Activated T-cell treated with anti-CD3 and anti-CD28 coated beads, Interleukin-2, amount 50 U/mL, for 4 hours (primary cell): ENCODE measurements at regions not wholly inside any gene's neighbourhood (a gene's known extent, or its start where the extent isn't known, plus 50 kb on each side); places are given as distances from the start of the nearest gene placed in this dataset.
"Not testable (repeated sequence)": the region's sequence is repeated elsewhere in the genome, so short reads cannot be mapped to it uniquely, and the experiment has no call there.

ENCODE experiments used
- ATAC-seq, 2 donors: fragments of 200-7000 bp; cut with Tn5 transposase; one replicate each; pipeline ENCODE4 v1.10.0; 2021
- DNase-seq: peaks from one replicate; pipeline ENCODE4 v3.0.0-alpha.2; 2020
- H3K27me3 Mint-ChIP-seq: one replicate; pipeline ENCODE4 v1.8.0; 2021; ENCODE audit warnings: low read depth, mixed read lengths
- H3K36me3 Mint-ChIP-seq: one replicate; pipeline ENCODE4 v1.8.0; 2022; ENCODE audit warnings: mixed read lengths; ENCODE audit not compliant: insufficient read depth
- H3K4me1 Mint-ChIP-seq: one replicate; pipeline ENCODE4 v1.8.0; 2021; ENCODE audit warnings: low read depth, mixed read lengths
- H3K4me3 Mint-ChIP-seq: one replicate; pipeline ENCODE4 v1.8.0; 2021; ENCODE audit warnings: mild to moderate bottlenecking, moderate library complexity, mixed read lengths
- H3K9me3 Mint-ChIP-seq: one replicate; pipeline ENCODE4 v1.8.0; 2021; ENCODE audit warnings: mixed read lengths

DNA sequence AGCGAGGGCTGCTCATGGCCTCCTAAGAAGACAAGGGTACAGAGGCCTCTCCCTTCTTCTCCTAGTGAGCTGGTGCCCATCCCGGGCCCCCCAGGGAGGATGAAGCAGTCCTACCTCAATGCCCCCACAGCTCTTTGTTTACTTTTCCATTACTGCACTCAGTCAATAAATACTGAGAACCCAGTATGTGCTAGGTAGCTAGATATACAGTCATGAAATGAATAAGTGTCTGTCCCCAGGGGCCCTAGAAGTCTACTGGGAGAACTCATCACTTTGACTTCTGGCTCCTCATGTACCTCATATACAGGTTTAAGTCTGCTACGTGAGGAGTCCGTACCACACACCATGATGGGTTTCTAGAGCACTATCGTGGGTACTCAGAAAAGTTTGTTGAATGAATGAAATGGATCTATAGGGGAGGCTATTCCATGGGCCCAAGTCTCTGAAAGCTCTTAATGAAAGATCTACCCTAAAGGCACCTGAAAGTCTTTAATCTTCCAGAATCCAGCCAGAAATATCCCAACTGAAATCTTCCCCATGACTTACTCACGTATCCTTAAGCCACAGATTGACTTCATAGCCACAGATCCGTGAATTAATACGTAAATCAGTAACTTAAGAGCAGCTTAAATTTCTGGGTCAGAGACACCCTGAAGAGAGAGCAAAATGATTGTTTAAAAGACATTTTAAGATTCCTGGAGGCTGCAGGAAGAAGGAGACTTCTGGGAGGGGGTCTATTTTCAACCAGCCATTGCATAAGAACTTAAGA lies 51.6 kb upstream of the POMP start:
- H3K4me3 Mint-ChIP-seq: no peak overlapping the region
- H3K36me3 Mint-ChIP-seq: no peaks in the 10 kb centered on the region
- peaks cover 21% of the 10 kb centered on the region for H3K4me1 Mint-ChIP-seq
- no peaks in the 10 kb centered on the region for H3K9me3 Mint-ChIP-seq
- ATAC-seq (no peak), DNase-seq (no peak)
- H3K27me3 Mint-ChIP-seq: peaks cover 2% of the 10 kb centered on the region

DNA sequence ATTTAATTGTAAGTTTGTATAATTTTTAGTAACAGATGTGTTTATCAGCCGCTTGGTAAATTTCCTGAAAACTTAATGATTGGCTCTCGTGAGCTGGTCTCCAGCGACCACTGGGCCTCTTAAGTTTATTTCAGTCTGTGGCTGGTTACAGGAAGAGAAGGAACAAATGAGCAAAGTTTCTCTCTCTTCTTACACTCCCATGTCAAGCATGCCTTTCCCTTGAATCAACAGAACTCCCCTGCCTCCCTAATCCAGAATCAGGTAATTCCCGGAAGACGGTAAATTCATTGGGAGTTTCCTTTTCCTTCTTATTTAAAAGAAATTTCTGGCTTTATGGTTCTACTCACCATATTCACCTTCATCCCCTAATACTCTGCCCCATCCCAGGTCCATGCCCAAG lies 52.5 kb upstream of the POMP start:
- no peak overlapping the region for H3K4me3 Mint-ChIP-seq
- peaks cover 2% of the 10 kb centered on the region for H3K27me3 Mint-ChIP-seq

DNA sequence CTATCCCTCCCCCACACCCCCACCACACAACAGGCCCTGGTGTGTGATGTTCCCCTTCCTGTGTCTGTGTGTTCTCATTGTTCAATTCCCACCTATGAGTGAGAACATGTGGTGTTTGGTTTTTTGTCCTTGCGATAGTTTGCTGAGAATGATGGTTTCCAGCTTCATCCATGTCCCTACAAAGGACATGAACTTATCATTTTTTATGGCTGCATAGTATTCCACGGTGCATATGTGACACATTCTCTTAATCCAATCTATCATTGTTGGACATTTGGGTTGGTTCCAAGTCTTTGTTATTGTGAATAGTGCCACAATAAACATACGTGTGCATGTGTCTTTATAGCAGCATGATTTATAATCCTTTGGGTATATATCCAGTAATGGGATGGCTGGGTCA lies 53.8 kb upstream of the POMP start:
- H3K4me1 Mint-ChIP-seq, DNase-seq, H3K36me3 Mint-ChIP-seq, H3K27me3 Mint-ChIP-seq, ATAC-seq, H3K9me3 Mint-ChIP-seq, H3K4me3 Mint-ChIP-seq: not testable (repeated sequence)

More for the DNA sequence above, 52.5 kb upstream of the POMP start:
- no peak for DNase-seq
- Mint-ChIP-seq H3K4me1 (peaks cover 12% of the 10 kb centered on the region), H3K36me3 (no peaks in the 10 kb centered on the region), H3K9me3 (no peaks in the 10 kb centered on the region)
- no peak for ATAC-seq

DNA sequence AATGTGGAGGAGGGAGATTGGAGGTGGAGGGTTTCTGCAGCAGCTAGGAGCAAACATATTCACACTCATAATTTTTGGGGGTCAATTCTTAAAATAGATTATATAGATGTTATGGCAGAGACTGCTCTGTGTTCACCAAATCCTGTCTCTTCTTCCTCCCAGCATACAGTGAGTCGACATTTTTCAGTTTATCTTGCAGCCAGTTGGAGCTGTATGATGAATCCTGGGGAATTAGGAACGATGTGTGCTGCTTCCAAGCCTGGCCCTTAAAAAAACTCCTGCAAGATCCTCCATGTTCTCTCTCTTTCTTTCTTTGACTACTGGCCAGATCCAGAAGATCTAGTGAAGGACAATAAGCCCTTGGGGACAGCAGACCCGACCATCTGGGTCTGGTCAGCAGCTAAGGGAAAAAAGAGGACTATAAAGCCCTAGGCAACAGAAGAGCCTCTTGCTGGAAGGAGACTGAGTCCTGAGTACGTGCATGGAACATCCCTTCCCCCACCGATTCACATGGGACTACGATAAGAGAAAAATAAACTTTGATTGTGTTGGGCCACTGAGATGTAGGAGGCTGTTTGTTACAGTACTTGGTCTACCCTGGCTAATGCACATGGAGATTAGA lies 55.8 kb upstream of the POMP start:
- H3K36me3 Mint-ChIP-seq: no peaks in the 10 kb centered on the region
- DNase-seq (no peak), ATAC-seq (no peak)
- H3K9me3 Mint-ChIP-seq: peaks cover 3% of the 10 kb centered on the region
- H3K27me3 Mint-ChIP-seq: peaks cover 6% of the 10 kb centered on the region
- H3K4me3 Mint-ChIP-seq: no peak overlapping the region
- H3K4me1 Mint-ChIP-seq: no peaks in the 10 kb centered on the region

DNA sequence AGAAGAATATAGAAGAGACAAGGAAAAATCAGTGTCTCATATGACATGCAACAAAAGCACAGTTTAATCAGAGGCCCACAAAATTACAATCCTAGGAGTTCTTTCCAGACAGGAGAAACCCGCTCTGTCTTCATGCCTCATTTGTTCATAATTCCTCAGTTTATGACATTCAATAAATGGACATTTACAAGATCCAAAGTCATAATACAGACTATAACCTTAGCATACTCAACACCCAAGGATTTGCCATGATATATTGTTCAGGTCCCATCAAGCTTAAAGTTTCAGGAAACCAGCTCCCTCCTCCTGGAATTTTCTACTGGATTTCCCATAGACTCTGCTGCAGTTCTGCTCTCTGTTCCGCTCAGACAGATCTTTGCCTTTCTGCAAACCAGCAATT lies 56.4 kb upstream of the POMP start:
- Mint-ChIP-seq H3K4me1 (no peaks in the 10 kb centered on the region), H3K36me3 (no peaks in the 10 kb centered on the region), H3K27me3 (peaks cover 6% of the 10 kb centered on the region), H3K4me3 (no peak overlapping the region), H3K9me3 (peaks cover 3% of the 10 kb centered on the region)
- DNase-seq (no peak), ATAC-seq (no peak)

DNA sequence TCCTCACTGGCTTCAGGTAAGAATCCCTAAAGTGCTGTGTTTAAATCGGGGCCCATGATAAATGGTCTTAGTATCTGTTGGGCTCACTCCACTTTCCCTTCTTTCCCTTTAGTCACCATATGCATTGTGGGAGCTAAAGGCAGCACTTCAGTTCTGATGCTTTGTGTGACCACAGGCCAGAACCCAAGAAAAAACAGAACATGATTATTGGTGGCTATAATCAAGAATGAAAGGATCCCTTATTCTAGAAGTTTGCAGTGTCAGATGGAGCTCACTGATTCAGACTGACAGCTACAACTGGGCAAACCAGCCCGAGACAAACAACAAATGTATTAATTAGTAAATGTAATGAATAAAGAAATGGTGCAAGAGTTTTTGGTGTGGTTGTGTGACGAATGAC lies 57.3 kb upstream of the POMP start:
- DNase-seq: no peak
- Mint-ChIP-seq H3K27me3 (peaks cover 8% of the 10 kb centered on the region), H3K4me1 (no peaks in the 10 kb centered on the region), H3K4me3 (no peak overlapping the region), H3K36me3 (no peaks in the 10 kb centered on the region), H3K9me3 (peaks cover 3% of the 10 kb centered on the region)
- ATAC-seq: no peak

DNA sequence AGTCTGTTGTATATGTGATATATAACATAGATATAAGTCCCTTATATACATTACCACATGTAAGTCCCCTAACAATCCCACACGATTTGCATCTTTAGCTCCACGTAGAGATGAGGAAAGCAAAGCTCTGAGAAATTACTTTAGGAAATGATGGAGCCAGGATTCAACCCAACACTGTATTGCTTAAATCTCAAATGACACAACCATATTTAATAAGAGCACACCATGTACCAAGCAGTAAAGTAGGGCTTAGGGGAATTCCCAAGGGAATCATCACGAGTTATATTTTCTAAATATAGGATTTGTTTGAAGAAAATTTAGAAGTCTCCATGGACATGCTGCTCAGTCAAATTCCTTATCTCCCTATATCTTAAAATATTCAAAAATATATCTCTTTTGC lies 61.3 kb upstream of the POMP start:
- no peaks in the 10 kb centered on the region for H3K4me1 Mint-ChIP-seq
- H3K36me3 Mint-ChIP-seq: no peaks in the 10 kb centered on the region

DNA sequence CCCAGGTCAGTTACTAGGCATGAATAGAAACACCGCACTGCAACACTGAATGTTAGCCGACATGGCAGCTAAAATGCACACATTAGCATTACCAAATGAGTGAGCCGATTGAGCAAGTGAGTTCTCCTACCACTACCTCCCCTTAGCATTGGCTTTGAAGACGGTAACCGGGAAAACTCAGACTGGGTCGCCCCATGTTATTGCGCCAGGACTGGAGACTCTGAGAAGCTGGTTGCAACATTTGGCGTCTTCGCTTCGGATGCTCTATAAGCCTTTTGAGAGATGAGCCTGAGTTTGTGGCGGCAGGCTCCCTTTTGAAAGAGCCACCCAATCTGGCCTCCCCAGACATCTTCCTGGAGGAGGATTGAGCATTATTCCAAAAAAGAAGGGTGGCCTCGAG lies 68.5 kb upstream of the POMP start:
- H3K36me3 Mint-ChIP-seq: no peaks in the 10 kb centered on the region
- H3K4me1 Mint-ChIP-seq: peaks cover 4% of the 10 kb centered on the region
- no peaks in the 10 kb centered on the region for H3K9me3 Mint-ChIP-seq
- no peak overlapping the region for H3K4me3 Mint-ChIP-seq
- DNase-seq (no peak), ATAC-seq (no peak)
- H3K27me3 Mint-ChIP-seq: peaks cover 14% of the 10 kb centered on the region

More for the DNA sequence above, 61.3 kb upstream of the POMP start:
- Mint-ChIP-seq H3K9me3 (peaks cover 3% of the 10 kb centered on the region), H3K27me3 (peaks cover 17% of the 10 kb centered on the region), H3K4me3 (no peak overlapping the region)
- DNase-seq (no peak), ATAC-seq (no peak)

DNA sequence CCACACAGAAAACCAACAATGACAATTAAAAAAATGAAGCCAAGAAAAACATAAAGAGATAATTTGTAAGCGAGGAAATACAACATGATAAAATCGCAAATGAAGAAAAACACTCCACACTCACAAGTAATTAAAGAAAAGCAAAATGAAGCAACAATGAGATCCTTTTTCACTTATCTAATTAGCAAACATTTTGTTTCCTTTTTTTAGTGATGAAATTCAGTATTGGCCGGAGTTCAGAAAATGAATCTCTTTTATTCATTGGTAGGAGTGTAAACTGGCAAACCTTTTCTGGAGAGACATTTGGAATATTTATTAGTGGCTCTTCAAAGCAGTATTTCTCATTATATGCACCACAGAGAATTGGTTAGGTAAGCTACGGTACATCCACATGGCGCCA lies 70.6 kb upstream of the POMP start:
- no peak for ATAC-seq
- Mint-ChIP-seq H3K9me3 (no peaks in the 10 kb centered on the region), H3K4me3 (no peak overlapping the region), H3K4me1 (peaks cover 9% of the 10 kb centered on the region), H3K36me3 (no peaks in the 10 kb centered on the region), H3K27me3 (peaks cover 13% of the 10 kb centered on the region)
- no peak for DNase-seq

DNA sequence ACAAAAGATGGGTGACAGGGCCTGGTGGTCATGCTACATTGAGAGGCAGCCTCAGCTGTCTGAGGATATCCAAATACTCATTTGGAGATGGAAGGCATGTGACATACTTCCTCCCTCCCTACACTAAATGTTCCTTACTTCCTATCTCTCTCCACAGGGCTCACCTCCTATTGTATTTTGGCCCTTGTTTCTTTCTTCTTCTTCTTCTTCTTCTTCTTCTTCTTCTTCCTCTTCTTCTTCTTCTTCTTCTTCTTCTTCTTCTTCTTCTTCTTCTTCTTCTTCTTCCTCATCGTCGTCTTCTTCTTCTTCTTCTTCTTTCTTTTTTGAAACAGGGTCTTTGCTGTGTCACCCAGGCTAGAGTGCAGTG lies 71.8 kb upstream of the POMP start:
- H3K9me3 Mint-ChIP-seq: no peaks in the 10 kb centered on the region
- peaks cover 7% of the 10 kb centered on the region for H3K27me3 Mint-ChIP-seq

DNA sequence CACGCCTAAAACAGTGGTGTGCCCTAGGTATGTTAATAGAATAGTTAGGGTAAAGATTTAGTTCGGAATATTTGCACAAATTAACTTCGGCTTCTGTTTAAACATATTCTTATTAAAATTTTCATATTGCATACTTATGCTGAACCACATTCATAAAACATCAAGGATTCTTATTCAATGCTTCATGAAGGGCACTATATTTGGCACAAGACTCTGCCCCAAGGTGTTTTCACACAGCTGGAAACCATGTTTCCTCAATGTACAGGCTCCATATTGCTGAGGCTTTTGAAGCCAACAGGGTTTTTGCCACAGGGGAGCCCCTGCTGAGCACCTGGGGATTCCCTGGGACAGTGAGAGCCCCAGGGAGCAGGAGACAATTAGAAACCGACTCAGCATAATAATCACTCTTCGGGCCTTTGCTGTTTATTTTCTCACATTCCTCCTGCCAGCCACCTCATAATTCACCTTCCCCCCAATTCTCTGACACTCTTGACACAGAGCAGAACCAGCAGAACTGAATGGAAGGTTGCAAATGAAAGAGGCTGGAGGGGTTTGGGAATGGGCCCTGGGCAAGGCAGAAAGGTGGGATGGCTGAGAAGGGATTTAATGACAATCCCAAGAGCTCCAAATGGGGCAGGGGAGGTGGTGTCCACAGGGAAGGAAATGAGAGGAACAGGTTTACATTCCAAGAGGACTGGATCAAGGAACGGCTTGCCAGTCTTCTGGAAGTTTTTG lies 72.3 kb upstream of the POMP start:
- Mint-ChIP-seq H3K36me3 (no peaks in the 10 kb centered on the region), H3K9me3 (no peaks in the 10 kb centered on the region), H3K27me3 (peaks cover 5% of the 10 kb centered on the region), H3K4me1 (peaks cover 9% of the 10 kb centered on the region), H3K4me3 (no peak overlapping the region)
- DNase-seq: no peak
- ATAC-seq: no peak

More for the DNA sequence above, 71.8 kb upstream of the POMP start:
- DNase-seq (no peak), ATAC-seq (no peak)
- H3K4me1 Mint-ChIP-seq: peaks cover 9% of the 10 kb centered on the region
- H3K36me3 Mint-ChIP-seq: no peaks in the 10 kb centered on the region
- H3K4me3 Mint-ChIP-seq: no peak overlapping the region

DNA sequence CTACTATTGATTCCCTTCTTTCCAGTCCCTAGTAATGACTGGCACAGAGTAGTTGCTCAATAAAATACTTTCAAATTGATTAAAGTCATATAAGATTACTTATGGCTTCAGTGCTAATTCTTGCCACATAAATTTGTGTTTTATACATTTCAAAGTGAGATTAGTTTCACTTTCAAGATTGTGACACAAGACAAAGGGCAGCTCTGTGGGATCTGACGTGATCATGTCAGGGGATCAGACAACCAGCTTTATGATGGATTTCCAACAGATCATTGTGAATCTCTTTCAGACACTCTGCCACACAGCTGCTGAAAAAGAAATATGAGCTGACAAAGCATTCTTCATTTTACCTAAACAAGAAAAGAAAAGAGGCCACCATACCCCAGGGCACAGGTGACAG lies 73.4 kb upstream of the POMP start:
- ATAC-seq: no peak
- H3K27me3 Mint-ChIP-seq: peaks cover 2% of the 10 kb centered on the region

DNA sequence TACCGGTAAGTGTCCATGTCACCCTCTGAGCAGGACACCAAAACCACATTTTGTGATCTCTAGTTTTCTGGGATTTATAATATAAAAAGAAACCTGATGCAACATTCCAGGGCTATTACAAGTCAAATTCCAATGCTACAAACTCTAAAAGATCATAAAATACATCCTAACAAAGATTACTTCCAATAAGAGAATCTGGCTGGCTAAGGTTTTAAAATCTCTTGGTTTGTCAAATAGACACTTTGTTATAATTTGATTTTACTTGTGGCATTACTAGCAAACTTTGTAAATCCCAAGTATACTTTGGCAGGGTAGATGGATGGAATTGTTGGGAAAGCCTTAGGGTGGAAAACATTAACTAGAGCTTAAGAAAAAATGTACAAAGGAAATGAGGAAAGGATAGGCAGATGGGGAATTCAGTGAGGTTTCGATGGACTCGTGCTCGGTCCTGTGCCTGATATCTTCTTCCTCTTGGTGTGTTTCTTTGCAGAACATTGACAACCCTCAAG lies 74.0 kb upstream of the POMP start:
- Mint-ChIP-seq H3K27me3 (peaks cover 2% of the 10 kb centered on the region), H3K36me3 (no peaks in the 10 kb centered on the region), H3K4me1 (peaks cover 9% of the 10 kb centered on the region), H3K4me3 (no peak overlapping the region), H3K9me3 (no peaks in the 10 kb centered on the region)
- ATAC-seq: no peak
- no peak for DNase-seq

More for the DNA sequence above, 73.4 kb upstream of the POMP start:
- DNase-seq: no peak
- Mint-ChIP-seq H3K4me1 (peaks cover 9% of the 10 kb centered on the region), H3K9me3 (no peaks in the 10 kb centered on the region), H3K36me3 (no peaks in the 10 kb centered on the region), H3K4me3 (no peak overlapping the region)

DNA sequence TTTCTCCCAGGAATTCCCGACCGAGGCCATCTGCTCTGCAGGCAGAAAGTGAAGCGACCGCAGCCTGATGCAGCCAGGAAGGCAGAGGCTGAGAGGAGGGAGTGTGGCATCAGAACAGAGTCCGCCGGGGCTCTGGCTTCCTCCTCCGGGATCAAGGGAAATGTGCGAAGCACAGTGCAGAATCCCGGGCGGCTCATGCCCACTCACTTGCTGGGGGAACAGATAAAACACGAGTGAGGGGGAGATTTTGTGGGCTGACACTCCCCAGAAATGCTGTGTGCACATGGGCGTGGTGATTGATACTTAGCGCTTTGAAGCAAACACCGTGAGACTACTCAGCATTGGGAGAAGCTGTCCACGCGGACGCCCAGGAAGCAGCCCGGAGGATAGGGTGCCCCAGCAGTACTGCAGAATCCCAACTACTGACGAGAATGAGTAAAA lies 75.3 kb upstream of the POMP start:
- H3K27me3 Mint-ChIP-seq: peaks cover 4% of the 10 kb centered on the region
- no peaks in the 10 kb centered on the region for H3K36me3 Mint-ChIP-seq
- ATAC-seq (no peak), DNase-seq (no peak)
- H3K4me3 Mint-ChIP-seq: no peak overlapping the region
- H3K9me3 Mint-ChIP-seq: no peaks in the 10 kb centered on the region
- peaks cover 9% of the 10 kb centered on the region for H3K4me1 Mint-ChIP-seq

DNA sequence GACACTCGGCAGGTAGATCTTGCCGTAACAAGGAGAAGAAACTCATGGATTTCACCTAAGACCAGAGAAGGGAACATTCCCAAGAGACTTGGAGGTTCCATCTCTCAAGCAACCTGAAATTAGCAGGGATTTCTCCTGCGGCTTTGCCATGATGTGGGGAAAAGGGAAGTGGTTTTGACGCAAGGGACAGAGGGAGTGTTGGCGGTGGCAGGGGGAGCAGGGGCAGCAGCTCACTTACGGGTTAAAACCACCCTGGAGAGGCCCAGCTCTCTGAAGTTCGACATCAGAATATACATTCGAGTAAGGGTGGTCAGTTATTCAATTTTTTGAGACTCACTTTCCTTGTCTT lies 76.1 kb upstream of the POMP start:
- H3K4me1 Mint-ChIP-seq: peaks cover 9% of the 10 kb centered on the region
- H3K9me3 Mint-ChIP-seq: no peaks in the 10 kb centered on the region
- no peaks in the 10 kb centered on the region for H3K36me3 Mint-ChIP-seq
- DNase-seq (no peak), ATAC-seq (no peak)
- H3K4me3 Mint-ChIP-seq: no peak overlapping the region
- H3K27me3 Mint-ChIP-seq: peaks cover 4% of the 10 kb centered on the region
